ENCODE measurements at regions not wholly inside any gene's neighbourhood (a gene's known extent, or its start where the extent isn't known, plus 50 kb on each side); places are given as distances from the start of the nearest gene placed in this dataset.

GRCh38 chr3:144235489-144235888 is 263.9 kb downstream of the DIPK2A start:
- no peak for DNase-seq

GRCh38 chr3:144237351-144237750 is 265.7 kb downstream of the DIPK2A start:
- no peak for DNase-seq

GRCh38 chr3:144241404-144241803 is 269.8 kb downstream of the DIPK2A start:
- no peak for DNase-seq

- no peak for DNase-seq
Measured at GRCh38 chr3:144242747-144243146, 271.1 kb downstream of the DIPK2A start.

- no peak for DNase-seq
Measured at GRCh38 chr3:144244662-144245061, 273.0 kb downstream of the DIPK2A start.

GRCh38 chr3:144252896-144253295 is 281.3 kb downstream of the DIPK2A start:
- DNase-seq: no peak

- no peak for DNase-seq
Measured at GRCh38 chr3:144257381-144257780, 285.8 kb downstream of the DIPK2A start.

- no peak for DNase-seq
Measured at GRCh38 chr3:144259267-144259666, 287.6 kb downstream of the DIPK2A start.

GRCh38 chr3:144263706-144264105 is 292.1 kb downstream of the DIPK2A start:
- no peak for DNase-seq

GRCh38 chr3:144264350-144264749 is 292.7 kb downstream of the DIPK2A start:
- DNase-seq: no peak

- no peak for DNase-seq
Measured at GRCh38 chr3:144264794-144265193, 293.2 kb downstream of the DIPK2A start.

GRCh38 chr3:144265542-144266100 is 294.0 kb downstream of the DIPK2A start:
- no peak for DNase-seq

- DNase-seq: no peak
Measured at GRCh38 chr3:144270100-144270499, 298.5 kb downstream of the DIPK2A start.

GRCh38 chr3:144272680-144273079 is 301.1 kb downstream of the DIPK2A start:
- DNase-seq: no peak

GRCh38 chr3:144273601-144274000 is 302.0 kb downstream of the DIPK2A start:
- DNase-seq: no peak

GRCh38 chr3:144275005-144275404 is 303.4 kb downstream of the DIPK2A start:
- no peak for DNase-seq

GRCh38 chr3:144282313-144282712 is 310.7 kb downstream of the DIPK2A start:
- no peak for DNase-seq

GRCh38 chr3:144286235-144286910 is 314.8 kb downstream of the DIPK2A start:
- DNase-seq: no peak

GRCh38 chr3:144287001-144287400 is 315.4 kb downstream of the DIPK2A start:
- no peak for DNase-seq

- no peak for DNase-seq
Measured at GRCh38 chr3:144289057-144289456, 317.4 kb downstream of the DIPK2A start.

GRCh38 chr3:144294659-144295538 is 323.3 kb downstream of the DIPK2A start:
- no peak for DNase-seq

GRCh38 chr3:144295613-144296012 is 324.0 kb downstream of the DIPK2A start:
- DNase-seq: no peak

- DNase-seq: no peak
Measured at GRCh38 chr3:144296808-144297207, 325.2 kb downstream of the DIPK2A start.

GRCh38 chr3:144301863-144302262 is 330.2 kb downstream of the DIPK2A start:
- no peak for DNase-seq

All from CD4-positive, alpha-beta T cell treated with Interleukin-21 for 1 hour (primary cell).